ENCODE measurements at regions not wholly inside any gene's neighbourhood (a gene's known extent, or its start where the extent isn't known, plus 50 kb on each side); places are given as distances from the start of the nearest gene placed in this dataset.
"Not testable (repeated sequence)": the region's sequence is repeated elsewhere in the genome, so short reads cannot be mapped to it uniquely, and the experiment has no call there.

GRCh38 chr4:31187979-31188378 lies 467.8 kb downstream of the PCDH7 start:
- Histone ChIP-seq H3K36me3 (ENCODE audit: control insufficient read depth in 2 of 2, insufficient read depth in 2 of 2, low read length in 1 of 2) (no peaks in the 10 kb centered on the region), H3K4me1 (ENCODE audit: control insufficient read depth in 2 of 2, insufficient read depth in 2 of 2, low read length in 1 of 2) (no peaks in the 10 kb centered on the region), H3K27me3 (ENCODE audit: control insufficient read depth in 1 of 2, insufficient read depth in 2 of 2, low read length in 2 of 2) (no peaks in the 10 kb centered on the region), H3K27ac (ENCODE audit: low read depth in 2 of 2, low read length in 1 of 2) (no peak overlapping the region), H3K9me3 (ENCODE audit: control insufficient read depth in 2 of 2, insufficient read depth in 1 of 2, low read depth in 1 of 2, low read length in 1 of 2) (peaks cover 0 to 5% of the 10 kb centered on the region in 2 donors), H3K4me3 (ENCODE audit: low read depth in 1 of 2, low read length in 2 of 2) (no peak overlapping the region)
- 42 to 69% methylated on average over 5 of the region's 5 CpGs for WGBS, 2 donors

DNA sequence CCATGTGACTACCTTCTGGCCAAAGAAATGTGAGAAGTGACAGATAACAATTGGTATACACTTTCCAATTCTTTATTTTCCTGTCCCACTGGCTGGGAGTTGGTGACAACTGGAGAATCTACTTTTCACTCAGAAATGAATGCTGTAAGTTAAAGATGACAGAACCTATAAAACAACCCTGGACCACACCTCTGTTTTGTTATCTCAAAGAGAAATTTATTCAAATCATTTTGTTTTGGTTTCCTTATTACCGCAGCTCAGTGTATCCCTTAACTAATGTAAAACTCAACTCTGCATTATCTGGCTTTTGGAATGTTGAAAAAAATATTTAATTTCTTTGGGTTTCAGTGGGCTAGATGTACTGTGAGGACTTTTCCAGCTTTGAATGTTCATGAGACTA lies 469.8 kb downstream of the PCDH7 start:
- Histone ChIP-seq H3K27me3 (ENCODE audit: control insufficient read depth in 1 of 2, insufficient read depth in 2 of 2, low read length in 2 of 2) (no peaks in the 10 kb centered on the region), H3K27ac (ENCODE audit: low read depth in 2 of 2, low read length in 1 of 2) (no peak overlapping the region), H3K9me3 (ENCODE audit: control insufficient read depth in 2 of 2, insufficient read depth in 1 of 2, low read depth in 1 of 2, low read length in 1 of 2) (peaks cover 0 to 4% of the 10 kb centered on the region in 2 donors), H3K4me1 (ENCODE audit: control insufficient read depth in 2 of 2, insufficient read depth in 2 of 2, low read length in 1 of 2) (no peaks in the 10 kb centered on the region), H3K36me3 (ENCODE audit: control insufficient read depth in 2 of 2, insufficient read depth in 2 of 2, low read length in 1 of 2) (no peaks in the 10 kb centered on the region), H3K4me3 (ENCODE audit: low read depth in 1 of 2, low read length in 2 of 2) (no peak overlapping the region)
- 79 to 80% methylated on average over 1 of the region's 1 CpG for WGBS, 2 donors

DNA sequence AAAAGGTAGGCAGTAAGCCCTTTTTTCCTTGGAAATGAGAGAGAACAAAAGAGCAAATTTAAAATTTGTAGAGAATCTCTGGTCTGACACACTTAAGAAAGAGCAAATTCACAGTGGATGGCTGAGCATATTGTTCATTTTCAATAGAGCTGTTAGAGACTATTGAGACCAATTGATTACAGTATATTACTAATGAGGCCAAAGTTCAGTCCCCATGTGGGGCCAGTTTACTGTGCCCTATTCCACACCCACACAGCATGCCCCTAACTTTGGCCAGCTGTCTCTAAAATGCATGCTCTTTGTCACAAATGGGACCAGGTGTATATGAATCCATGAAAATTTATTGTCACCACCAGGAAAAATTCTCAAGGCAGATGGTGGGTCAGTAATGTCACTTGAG lies 470.5 kb downstream of the PCDH7 start:
- no peaks in the 10 kb centered on the region for H3K4me1 ChIP-seq (ENCODE audit: control insufficient read depth in 2 of 2, insufficient read depth in 2 of 2, low read length in 1 of 2)
- H3K36me3 ChIP-seq (ENCODE audit: control insufficient read depth in 2 of 2, insufficient read depth in 2 of 2, low read length in 1 of 2) = no peaks in the 10 kb centered on the region
- no peaks in the 10 kb centered on the region for H3K27me3 ChIP-seq (ENCODE audit: control insufficient read depth in 1 of 2, insufficient read depth in 2 of 2, low read length in 2 of 2)
- no peak overlapping the region for H3K27ac ChIP-seq (ENCODE audit: low read depth in 2 of 2, low read length in 1 of 2)
- H3K4me3 ChIP-seq (ENCODE audit: low read depth in 1 of 2, low read length in 2 of 2) = no peak overlapping the region
- H3K9me3 ChIP-seq (ENCODE audit: control insufficient read depth in 2 of 2, insufficient read depth in 1 of 2, low read depth in 1 of 2, low read length in 1 of 2) = no peaks in the 10 kb centered on the region

DNA sequence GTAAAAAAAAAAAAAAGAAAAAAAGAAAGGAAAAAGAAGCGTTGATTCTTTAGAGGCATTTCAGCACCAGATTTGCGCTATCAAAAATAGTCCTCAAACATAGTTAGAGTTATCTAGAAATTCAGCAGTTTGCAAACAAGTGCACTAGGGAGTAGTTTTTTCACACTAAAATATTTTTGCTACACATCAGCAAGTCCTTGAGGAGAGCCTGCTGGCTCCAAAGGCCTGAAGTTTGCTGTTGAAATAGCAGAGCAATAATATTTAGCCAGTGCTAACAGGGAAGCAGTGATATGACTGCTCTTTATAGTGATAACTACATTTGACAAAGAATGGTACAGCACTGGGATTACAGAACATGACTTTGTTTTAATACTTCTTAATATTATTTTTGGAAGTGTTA lies 472.2 kb downstream of the PCDH7 start:
- no peaks in the 10 kb centered on the region for H3K9me3 ChIP-seq (ENCODE audit: control insufficient read depth in 2 of 2, insufficient read depth in 1 of 2, low read depth in 1 of 2, low read length in 1 of 2)
- 78 to 81% methylated on average over 2 of the region's 2 CpGs for WGBS, 2 donors
- no peaks in the 10 kb centered on the region for H3K27me3 ChIP-seq (ENCODE audit: control insufficient read depth in 1 of 2, insufficient read depth in 2 of 2, low read length in 2 of 2)
- H3K27ac ChIP-seq (ENCODE audit: low read depth in 2 of 2, low read length in 1 of 2) = no peak overlapping the region
- no peaks in the 10 kb centered on the region for H3K4me1 ChIP-seq (ENCODE audit: control insufficient read depth in 2 of 2, insufficient read depth in 2 of 2, low read length in 1 of 2)
- H3K4me3 ChIP-seq (ENCODE audit: low read depth in 1 of 2, low read length in 2 of 2) = no peak overlapping the region
- no peaks in the 10 kb centered on the region for H3K36me3 ChIP-seq (ENCODE audit: control insufficient read depth in 2 of 2, insufficient read depth in 2 of 2, low read length in 1 of 2)

- no peak overlapping the region for H3K27ac ChIP-seq (ENCODE audit: low read depth in 2 of 2, low read length in 1 of 2)
- H3K4me1 ChIP-seq (ENCODE audit: control insufficient read depth in 2 of 2, insufficient read depth in 2 of 2, low read length in 1 of 2) = no peaks in the 10 kb centered on the region
- H3K4me3 ChIP-seq (ENCODE audit: low read depth in 1 of 2, low read length in 2 of 2) = no peak overlapping the region
- H3K9me3 ChIP-seq (ENCODE audit: control insufficient read depth in 2 of 2, insufficient read depth in 1 of 2, low read depth in 1 of 2, low read length in 1 of 2) = no peaks in the 10 kb centered on the region
- H3K27me3 ChIP-seq (ENCODE audit: control insufficient read depth in 1 of 2, insufficient read depth in 2 of 2, low read length in 2 of 2) = no peaks in the 10 kb centered on the region
- H3K36me3 ChIP-seq (ENCODE audit: control insufficient read depth in 2 of 2, insufficient read depth in 2 of 2, low read length in 1 of 2) = no peaks in the 10 kb centered on the region
- WGBS, 2 donors = 33 to 46% methylated on average over 1 of the region's 1 CpG
These were observed 473.4 kb downstream of the PCDH7 start for GRCh38 chr4:31193521-31193920.

GRCh38 chr4:31194823-31195222 lies 474.7 kb downstream of the PCDH7 start:
- H3K36me3 ChIP-seq (ENCODE audit: control insufficient read depth in 2 of 2, insufficient read depth in 2 of 2, low read length in 1 of 2) = no peaks in the 10 kb centered on the region
- no peaks in the 10 kb centered on the region for H3K4me1 ChIP-seq (ENCODE audit: control insufficient read depth in 2 of 2, insufficient read depth in 2 of 2, low read length in 1 of 2)
- H3K9me3 ChIP-seq (ENCODE audit: control insufficient read depth in 2 of 2, insufficient read depth in 1 of 2, low read depth in 1 of 2, low read length in 1 of 2) = peaks cover 0 to 6% of the 10 kb centered on the region in 2 donors
- no peak overlapping the region for H3K27ac ChIP-seq (ENCODE audit: low read depth in 2 of 2, low read length in 1 of 2)
- no peaks in the 10 kb centered on the region for H3K27me3 ChIP-seq (ENCODE audit: control insufficient read depth in 1 of 2, insufficient read depth in 2 of 2, low read length in 2 of 2)
- no peak overlapping the region for H3K4me3 ChIP-seq (ENCODE audit: low read depth in 1 of 2, low read length in 2 of 2)
- 23 to 27% methylated on average over 3 of the region's 3 CpGs for WGBS, 2 donors

GRCh38 chr4:31199644-31200043 lies 479.5 kb downstream of the PCDH7 start:
- 92 to 94% methylated on average over 5 of the region's 5 CpGs for WGBS, 2 donors
- no peaks in the 10 kb centered on the region for H3K4me1 ChIP-seq (ENCODE audit: control insufficient read depth in 2 of 2, insufficient read depth in 2 of 2, low read length in 1 of 2)
- H3K27me3 ChIP-seq (ENCODE audit: control insufficient read depth in 1 of 2, insufficient read depth in 2 of 2, low read length in 2 of 2) = no peaks in the 10 kb centered on the region
- no peak overlapping the region for H3K27ac ChIP-seq (ENCODE audit: low read depth in 2 of 2, low read length in 1 of 2)
- peaks cover 0 to 6% of the 10 kb centered on the region in 2 donors for H3K9me3 ChIP-seq (ENCODE audit: control insufficient read depth in 2 of 2, insufficient read depth in 1 of 2, low read depth in 1 of 2, low read length in 1 of 2)
- no peaks in the 10 kb centered on the region for H3K36me3 ChIP-seq (ENCODE audit: control insufficient read depth in 2 of 2, insufficient read depth in 2 of 2, low read length in 1 of 2)
- H3K4me3 ChIP-seq (ENCODE audit: low read depth in 1 of 2, low read length in 2 of 2) = no peak overlapping the region

DNA sequence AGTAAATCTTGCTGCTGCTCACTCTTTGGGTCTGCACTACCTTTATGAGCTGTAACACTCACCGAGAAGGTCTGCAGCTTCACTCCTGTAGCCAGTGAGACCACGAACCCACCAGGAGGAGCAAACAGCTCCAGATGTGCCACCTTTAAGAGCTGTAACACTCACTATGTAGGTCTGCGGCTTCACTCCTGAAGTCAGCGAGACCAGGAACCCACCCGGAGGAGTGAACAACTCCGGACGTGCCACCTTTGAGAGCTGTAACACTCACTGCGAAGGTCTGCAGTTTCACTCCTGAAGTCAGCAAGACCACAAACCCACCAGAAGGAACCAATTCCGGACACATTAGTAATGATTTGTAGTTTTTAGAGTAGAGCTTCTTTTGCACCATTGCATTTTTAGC lies 481.9 kb downstream of the PCDH7 start:
- H3K9me3 ChIP-seq (ENCODE audit: control insufficient read depth in 2 of 2, insufficient read depth in 1 of 2, low read depth in 1 of 2, low read length in 1 of 2); H3K4me1 ChIP-seq (ENCODE audit: control insufficient read depth in 2 of 2, insufficient read depth in 2 of 2, low read length in 1 of 2); H3K27me3 ChIP-seq (ENCODE audit: control insufficient read depth in 1 of 2, insufficient read depth in 2 of 2, low read length in 2 of 2); H3K4me3 ChIP-seq (ENCODE audit: low read depth in 1 of 2, low read length in 2 of 2); H3K27ac ChIP-seq (ENCODE audit: low read depth in 2 of 2, low read length in 1 of 2); H3K36me3 ChIP-seq (ENCODE audit: control insufficient read depth in 2 of 2, insufficient read depth in 2 of 2, low read length in 1 of 2): not testable (repeated sequence)
- 82 to 92% methylated on average over 9 of the region's 9 CpGs for WGBS, 2 donors

GRCh38 chr4:31204874-31205273 lies 484.7 kb downstream of the PCDH7 start:
- no peaks in the 10 kb centered on the region for H3K27me3 ChIP-seq (ENCODE audit: control insufficient read depth in 1 of 2, insufficient read depth in 2 of 2, low read length in 2 of 2)
- H3K4me3 ChIP-seq (ENCODE audit: low read depth in 1 of 2, low read length in 2 of 2) = no peak overlapping the region
- no peaks in the 10 kb centered on the region for H3K4me1 ChIP-seq (ENCODE audit: control insufficient read depth in 2 of 2, insufficient read depth in 2 of 2, low read length in 1 of 2)
- H3K9me3 ChIP-seq (ENCODE audit: control insufficient read depth in 2 of 2, insufficient read depth in 1 of 2, low read depth in 1 of 2, low read length in 1 of 2) = no peaks in the 10 kb centered on the region
- H3K27ac ChIP-seq (ENCODE audit: low read depth in 2 of 2, low read length in 1 of 2) = no peak overlapping the region
- H3K36me3 ChIP-seq (ENCODE audit: control insufficient read depth in 2 of 2, insufficient read depth in 2 of 2, low read length in 1 of 2) = no peaks in the 10 kb centered on the region
- 47 to 69% methylated on average over 1 of the region's 1 CpG for WGBS, 2 donors

- H3K36me3 ChIP-seq (ENCODE audit: control insufficient read depth in 2 of 2, insufficient read depth in 2 of 2, low read length in 1 of 2) = no peaks in the 10 kb centered on the region
- no peaks in the 10 kb centered on the region for H3K27me3 ChIP-seq (ENCODE audit: control insufficient read depth in 1 of 2, insufficient read depth in 2 of 2, low read length in 2 of 2)
- no peaks in the 10 kb centered on the region for H3K9me3 ChIP-seq (ENCODE audit: control insufficient read depth in 2 of 2, insufficient read depth in 1 of 2, low read depth in 1 of 2, low read length in 1 of 2)
- no peak overlapping the region for H3K27ac ChIP-seq (ENCODE audit: low read depth in 2 of 2, low read length in 1 of 2)
- H3K4me1 ChIP-seq (ENCODE audit: control insufficient read depth in 2 of 2, insufficient read depth in 2 of 2, low read length in 1 of 2) = no peaks in the 10 kb centered on the region
- no peak overlapping the region for H3K4me3 ChIP-seq (ENCODE audit: low read depth in 1 of 2, low read length in 2 of 2)
These were observed 500.8 kb downstream of the PCDH7 start for GRCh38 chr4:31220921-31221320.

All from esophagus (tissue), 2 donors.